Hematopoietic multipotent progenitor cell treated with erythropoietin and hydrocortisone succinate and interleukin-3 and kit ligand, for 6 days (in vitro differentiated cells): ENCODE measurements at regions not wholly inside any gene's neighbourhood (a gene's known extent, or its start where the extent isn't known, plus 50 kb on each side); places are given as distances from the start of the nearest gene placed in this dataset.
"Not testable (repeated sequence)": the region's sequence is repeated elsewhere in the genome, so short reads cannot be mapped to it uniquely, and the experiment has no call there.

ENCODE experiments used
- DNase-seq: peaks from one replicate; pipeline ENCODE4 v3.0.0-alpha.2; 2015

- peak; percentile 69 for DNase-seq
Measured at GRCh38 chr11:3437441-3437840, 58.5 kb upstream of the ZNF195 start.

GRCh38 chr11:3434976-3435375, 56.0 kb upstream of the ZNF195 start:
- DNase-seq: no peak

GRCh38 chr11:3429191-3429590, 50.2 kb upstream of the ZNF195 start:
- DNase-seq: not testable (repeated sequence)
